PC-3 (cell line): ENCODE measurements at regions not wholly inside any gene's neighbourhood (a gene's known extent, or its start where the extent isn't known, plus 50 kb on each side); places are given as distances from the start of the nearest gene placed in this dataset.

ENCODE experiments used
- ATAC-seq: fragments of 200-7000 bp; cut with Tn5 transposase; 2 replicates; pipeline ENCODE4 v1.9.1; 2020; ENCODE audit warnings: mild to moderate bottlenecking, moderate library complexity
- BruUV-seq: library from RNA; stranded (reverse); fragments of 400-500 nt; replicated peaks from 2 replicates; lab custom pipeline; 2021; lab: Mats Ljungman, UMichigan
- CTCF ChIA-PET: fragments of 300-600 bp; sonication (Branson Sonifier 250); formaldehyde crosslinking; loops from one replicate; lab custom pipeline; 2022; ENCODE audit warnings: antibody characterized with exemption; lab: Charles Lee
- POLR2A ChIA-PET: fragments of 300-600 bp; sonication (Branson Sonifier 250); formaldehyde crosslinking; loops from one replicate; lab custom pipeline; 2022; ENCODE audit warnings: antibody characterized with exemption; ENCODE audit not compliant: unreplicated experiment; lab: Charles Lee
- DNase-seq: peaks from one replicate; pipeline ENCODE4 v3.0.0-alpha.2; 2015
- H2AFZ ChIP-seq: fragments of 300-600 bp; sonication (generic); 2 replicates; pipeline ENCODE4 v1.6.0; 2016; ENCODE audit warnings: antibody characterized with exemption, low read length
- H3F3A ChIP-seq: fragments of 300-600 bp; sonication (generic); one replicate; pipeline ENCODE4 v1.6.0; 2017; ENCODE audit warnings: antibody characterized with exemption, low read length, control low read depth, mild to moderate bottlenecking; ENCODE audit not compliant: unreplicated experiment
- H3K27ac ChIP-seq: fragments of 300-600 bp; sonication (generic); 2 replicates; pipeline ENCODE4 v1.5.1; 2016; ENCODE audit warnings: mild to moderate bottlenecking, low read length
- H3K27me3 ChIP-seq: fragments of 300-600 bp; sonication (generic); 2 replicates; pipeline ENCODE4 v1.6.1; 2016; ENCODE audit warnings: low read length, mixed read lengths
- H3K36me3 ChIP-seq: fragments of 300-600 bp; sonication (generic); 2 replicates; pipeline ENCODE4 v1.6.1; 2016; ENCODE audit warnings: low read depth, mixed run types, low read length, mixed read lengths
- H3K4me1 ChIP-seq: fragments of 300-600 bp; sonication (generic); 2 replicates; pipeline ENCODE4 v1.5.1; 2016; ENCODE audit warnings: low read length; ENCODE audit not compliant: insufficient read depth
- H3K4me2 ChIP-seq: fragments of 300-600 bp; sonication (generic); 2 replicates; pipeline ENCODE4 v1.6.0; 2016; ENCODE audit warnings: low read length
- H3K4me3 ChIP-seq: fragments of 300-600 bp; sonication (generic); 2 replicates; pipeline ENCODE4 v1.5.1; 2016; ENCODE audit warnings: mild to moderate bottlenecking, low read length, mixed read lengths
- H3K79me2 ChIP-seq: fragments of 300-600 bp; sonication (generic); 2 replicates; pipeline ENCODE4 v1.6.1; 2017; ENCODE audit warnings: low read length, mixed read lengths
- H3K9ac ChIP-seq: fragments of 300-600 bp; sonication (generic); 2 replicates; pipeline ENCODE4 v1.6.0; 2016; ENCODE audit warnings: mild to moderate bottlenecking, low read length
- H3K9me2 ChIP-seq: fragments of 300-600 bp; sonication (generic); replicated peaks from 2 replicates; pipeline ENCODE4 v1.6.1; 2016; ENCODE audit warnings: mixed run types, low read length, mixed read lengths
- H3K9me3 ChIP-seq: fragments of 300-600 bp; sonication (generic); 2 replicates; pipeline ENCODE4 v1.6.1; 2016; ENCODE audit warnings: low read length, mixed read lengths
- H4K20me1 ChIP-seq: fragments of 300-600 bp; sonication (generic); 2 replicates; pipeline ENCODE4 v1.6.1; 2016; ENCODE audit warnings: low read length, mixed read lengths
- EZH2 ChIP-seq: fragments of 300-600 bp; sonication (generic); IDR thresholded peaks from one replicate; pipeline ENCODE4 v1.6.1; 2017; ENCODE audit warnings: antibody characterized with exemption, mild to moderate bottlenecking, low read length; ENCODE audit not compliant: unreplicated experiment
- EZH2phosphoT487 ChIP-seq: fragments of 300-600 bp; sonication (generic); IDR thresholded peaks from 2 replicates; pipeline ENCODE4 v1.6.1; 2018; ENCODE audit warnings: mild to moderate bottlenecking, antibody characterized with exemption, low read length, borderline replicate concordance
- intact Hi-C: fragments of 100-400 bp; cut with micrococcal nuclease; formaldehyde crosslinking; loops from 2 replicates; pipeline ENCODE4 v1.9.0; 2023
- TF ChIP-seq, protein P1 (sequence below): fragments of 300-600 bp; sonication (generic); conservative IDR thresholded peaks from 2 replicates; pipeline ENCODE4 v1.5.1; 2017; ENCODE audit warnings: antibody characterized with exemption, low read depth, mild to moderate bottlenecking, low read length

DNA sequence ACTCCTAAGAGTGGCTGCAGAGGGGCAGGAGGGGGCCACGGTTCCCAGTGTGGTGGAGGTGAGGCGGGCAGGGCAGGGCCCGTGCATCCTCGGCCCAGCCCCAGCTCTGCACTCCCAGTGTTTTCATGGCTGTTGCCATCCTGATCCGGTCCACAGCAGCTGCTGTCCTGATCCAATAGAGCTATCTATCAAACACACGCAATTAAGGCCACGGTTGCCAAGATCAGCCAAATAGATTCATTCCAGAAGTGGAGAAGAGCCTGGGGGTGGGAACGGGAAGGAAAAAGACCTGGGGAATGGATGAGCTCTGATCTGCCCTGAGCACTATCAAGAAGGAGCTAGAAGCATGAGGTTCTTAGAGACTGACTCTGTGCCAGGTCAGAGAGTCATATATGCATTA is 160.9 kb upstream of the SYT13 start:
- Histone ChIP-seq H3K4me1 (no peaks in the 10 kb centered on the region), H4K20me1 (no peaks in the 10 kb centered on the region), H3K9ac (no peak overlapping the region), H2AFZ (no peak overlapping the region), H3K4me2 (no peak overlapping the region), H3K79me2 (no peaks in the 10 kb centered on the region), H3K36me3 (no peaks in the 10 kb centered on the region), H3K4me3 (no peak overlapping the region), H3F3A (no peaks in the 10 kb centered on the region), H3K9me2 (no peaks in the 10 kb centered on the region), H3K9me3 (no peaks in the 10 kb centered on the region), H3K27me3 (peaks cover 55% of the 10 kb centered on the region), H3K27ac (no peak overlapping the region)
- ChIA-PET CTCF (no interaction called here), POLR2A (no interaction called here)
- intact Hi-C loops = no loop called here
- BruUV-seq = no TSS peak
- no peak for ATAC-seq
- no peak for DNase-seq
- no peak for TF ChIP-seq EZH2phosphoT487
- no peak for TF ChIP-seq EZH2
- TF ChIP-seq, protein P1, sequence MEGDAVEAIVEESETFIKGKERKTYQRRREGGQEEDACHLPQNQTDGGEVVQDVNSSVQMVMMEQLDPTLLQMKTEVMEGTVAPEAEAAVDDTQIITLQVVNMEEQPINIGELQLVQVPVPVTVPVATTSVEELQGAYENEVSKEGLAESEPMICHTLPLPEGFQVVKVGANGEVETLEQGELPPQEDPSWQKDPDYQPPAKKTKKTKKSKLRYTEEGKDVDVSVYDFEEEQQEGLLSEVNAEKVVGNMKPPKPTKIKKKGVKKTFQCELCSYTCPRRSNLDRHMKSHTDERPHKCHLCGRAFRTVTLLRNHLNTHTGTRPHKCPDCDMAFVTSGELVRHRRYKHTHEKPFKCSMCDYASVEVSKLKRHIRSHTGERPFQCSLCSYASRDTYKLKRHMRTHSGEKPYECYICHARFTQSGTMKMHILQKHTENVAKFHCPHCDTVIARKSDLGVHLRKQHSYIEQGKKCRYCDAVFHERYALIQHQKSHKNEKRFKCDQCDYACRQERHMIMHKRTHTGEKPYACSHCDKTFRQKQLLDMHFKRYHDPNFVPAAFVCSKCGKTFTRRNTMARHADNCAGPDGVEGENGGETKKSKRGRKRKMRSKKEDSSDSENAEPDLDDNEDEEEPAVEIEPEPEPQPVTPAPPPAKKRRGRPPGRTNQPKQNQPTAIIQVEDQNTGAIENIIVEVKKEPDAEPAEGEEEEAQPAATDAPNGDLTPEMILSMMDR = no peak

DNA sequence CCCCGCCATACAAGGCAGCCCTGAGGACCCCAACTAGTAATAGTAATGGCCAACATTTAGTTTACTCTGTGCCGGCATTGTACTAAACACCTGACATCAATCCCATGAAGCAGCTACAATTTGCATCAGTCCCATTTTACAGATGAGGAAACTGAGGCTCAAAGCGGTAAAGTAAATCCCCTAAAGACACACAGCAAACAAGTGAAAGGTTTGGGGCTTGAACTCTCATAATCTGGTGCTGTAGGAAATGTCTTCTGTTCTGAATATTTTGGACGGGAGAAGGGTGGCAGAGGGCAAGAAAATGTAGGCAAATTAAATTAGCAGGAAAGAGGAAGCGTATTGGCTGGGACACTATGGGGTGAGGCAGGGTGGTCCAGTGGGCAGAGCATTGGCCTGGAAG is 160.3 kb upstream of the SYT13 start:
- ChIA-PET POLR2A (no interaction called here), CTCF (no interaction called here)
- Histone ChIP-seq H3K27me3 (peaks cover 58% of the 10 kb centered on the region), H3K4me1 (no peaks in the 10 kb centered on the region), H3K9me2 (no peaks in the 10 kb centered on the region), H3F3A (no peaks in the 10 kb centered on the region), H3K4me2 (no peak overlapping the region), H3K9ac (no peak overlapping the region), H2AFZ (no peak overlapping the region), H3K9me3 (no peaks in the 10 kb centered on the region), H3K79me2 (no peaks in the 10 kb centered on the region), H3K36me3 (no peaks in the 10 kb centered on the region), H4K20me1 (no peaks in the 10 kb centered on the region), H3K27ac (no peak overlapping the region), H3K4me3 (no peak overlapping the region)
- no peak for DNase-seq
- intact Hi-C loops = no loop called here
- no TSS peak for BruUV-seq
- TF ChIP-seq, protein P1 = no peak
- TF ChIP-seq EZH2 (no peak), EZH2phosphoT487 (no peak)
- ATAC-seq = no peak

DNA sequence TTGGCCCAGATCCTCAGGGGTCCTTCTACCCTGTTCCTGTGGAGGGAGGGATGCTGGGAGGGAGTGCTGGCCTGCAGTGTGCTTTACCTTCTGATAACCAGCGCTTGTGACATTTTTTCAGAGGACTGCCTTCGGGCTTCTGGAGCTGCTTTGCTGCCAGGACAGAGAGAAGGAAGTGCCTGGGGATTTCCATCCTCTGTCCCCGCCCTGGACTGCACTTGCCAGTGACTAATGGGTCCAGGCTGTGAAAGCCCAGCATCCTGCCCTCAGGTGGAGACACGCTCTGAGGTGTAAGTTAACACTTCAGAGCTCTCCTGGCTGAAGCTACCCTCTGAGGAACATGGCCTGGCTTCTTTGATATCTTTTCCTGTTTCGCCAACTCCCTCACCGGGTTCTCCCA is 158.7 kb upstream of the SYT13 start:
- no peak for ATAC-seq
- Histone ChIP-seq H3F3A (no peaks in the 10 kb centered on the region), H3K9me2 (no peaks in the 10 kb centered on the region), H4K20me1 (no peaks in the 10 kb centered on the region), H3K36me3 (no peaks in the 10 kb centered on the region), H2AFZ (no peak overlapping the region), H3K4me3 (no peak overlapping the region), H3K27me3 (peaks cover 66% of the 10 kb centered on the region), H3K4me2 (no peak overlapping the region), H3K9me3 (no peaks in the 10 kb centered on the region), H3K27ac (no peak overlapping the region), H3K79me2 (no peaks in the 10 kb centered on the region), H3K4me1 (no peaks in the 10 kb centered on the region), H3K9ac (no peak overlapping the region)
- no TSS peak for BruUV-seq
- CTCF ChIA-PET = no interaction called here
- intact Hi-C loops = no loop called here
- TF ChIP-seq, protein P1 = no peak
- TF ChIP-seq EZH2phosphoT487 (no peak), EZH2 (no peak)
- DNase-seq = peak; percentile 16
- POLR2A ChIA-PET = no interaction called here
